HCT116 (cell line): ENCODE measurements at regions not wholly inside any gene's neighbourhood (a gene's known extent, or its start where the extent isn't known, plus 50 kb on each side); places are given as distances from the start of the nearest gene placed in this dataset.

Source experiments
- ATAC-seq: fragments of 200-7000 bp; cut with Tn5 transposase; 2 replicates; pipeline ENCODE4 v1.9.1; 2020; ENCODE audit warnings: mild to moderate bottlenecking, moderate library complexity
- BruUV-seq: library from RNA; stranded (reverse); fragments of 400-500 nt; replicated peaks from 2 replicates; lab custom pipeline; 2021; lab: Mats Ljungman, UMichigan
- CTCF ChIA-PET: fragments of 300-600 bp; sonication (Branson Sonifier 250); formaldehyde crosslinking; loops from one replicate; lab custom pipeline; 2021; ENCODE audit warnings: antibody characterized with exemption; lab: Charles Lee
- POLR2A ChIA-PET: fragments of 300-600, 350-600 bp; sonication (Branson Sonifier 250); formaldehyde crosslinking; loops from one replicate; lab custom pipeline; 2021; ENCODE audit warnings: antibody characterized with exemption; lab: Charles Lee
- RAD21 ChIA-PET, 2 experiments: fragments of 300-600 bp; sonication (Branson Sonifier 250); formaldehyde crosslinking; loops; one replicate each; lab custom pipeline; 2023; ENCODE audit warnings: low total read pairs in 2 of 2; ENCODE audit not compliant: uncharacterized antibody in 2 of 2, unreplicated experiment in 2 of 2, low non-redundant PET in 1 of 2; lab: Charles Lee
- DNase-seq: peaks from one replicate; pipeline ENCODE4 v3.0.0-alpha.2; 2010; ENCODE audit warnings: low read depth, low spot score
- H2AFZ ChIP-seq: fragments of 200-600 bp; shearing (Covaris generic), sonication (generic); 2 replicates; pipeline ENCODE4 v1.6.1; 2017; ENCODE audit warnings: low read depth, mixed run types, mixed read lengths, antibody characterized with exemption, low read length; ENCODE audit not compliant: poor library complexity, severe bottlenecking
- H3K27ac ChIP-seq: 2 replicates; pipeline ENCODE4 v1.5.1; 2012; ENCODE audit warnings: low read depth, low read length
- H3K27me3 ChIP-seq: fragments of 200-600 bp; sonication (generic); 2 replicates; pipeline ENCODE4 v1.6.1; 2016; ENCODE audit warnings: mixed run types, low read length, mixed read lengths; ENCODE audit not compliant: insufficient read depth
- H3K36me3 ChIP-seq, 2 experiments: fragments of 200-500 bp in 1 of 2; fragments of 200-600 bp in 1 of 2; sonication (Bioruptor generic) in 1 of 2; sonication (generic) in 1 of 2; 2 replicates each; pipeline versions ENCODE4 v1.5.1 to v1.6.1; 2014 to 2016; ENCODE audit warnings: low read length in 2 of 2, inconsistent platforms in 1 of 2, mixed read lengths in 1 of 2, mixed run types in 1 of 2; ENCODE audit not compliant: insufficient read depth in 2 of 2, control insufficient read depth in 1 of 2
- H3K4me1 ChIP-seq, 2 experiments: fragments of 200-600 bp in 1 of 2; sonication (generic) in 1 of 2; 2 replicates each; pipeline versions ENCODE4 v1.5.1 to v1.6.1; 2012 to 2017; ENCODE audit warnings: low read length in 2 of 2, inconsistent platforms in 1 of 2, mild to moderate bottlenecking in 1 of 2, mixed read lengths in 1 of 2, mixed run types in 1 of 2, moderate library complexity in 1 of 2; ENCODE audit not compliant: insufficient read depth in 2 of 2, control insufficient read depth in 1 of 2
- H3K4me2 ChIP-seq: fragments of 200-600 bp; sonication (generic); 2 replicates; pipeline ENCODE4 v1.6.1; 2017; ENCODE audit warnings: mixed run types, low read length, mixed read lengths
- H3K4me3 ChIP-seq, 2 experiments: fragments of 200-600 bp in 1 of 2; sonication (generic) in 1 of 2; replicated peaks in 1 of 2; 2 replicates each; pipeline ENCODE4 v1.5.1; 2011 to 2016; ENCODE audit warnings: low read length in 2 of 2, control low read depth in 1 of 2, low read depth in 1 of 2, mild to moderate bottlenecking in 1 of 2, mixed read lengths in 1 of 2, mixed run types in 1 of 2
- H3K79me2 ChIP-seq: fragments of 200-600 bp; sonication (generic); 2 replicates; pipeline ENCODE4 v1.6.1; 2017; ENCODE audit warnings: mild to moderate bottlenecking, mixed run types, low read length, moderate library complexity, mixed read lengths; ENCODE audit not compliant: insufficient read depth
- H3K9ac ChIP-seq: fragments of 200-600 bp; sonication (generic); 2 replicates; pipeline ENCODE4 v1.6.1; 2016; ENCODE audit warnings: low read length, mixed read lengths
- H3K9me2 ChIP-seq: fragments of 200-600 bp; sonication (generic), shearing (Covaris generic); 2 replicates; pipeline ENCODE4 v1.6.1; 2017; ENCODE audit warnings: mixed run types, mild to moderate bottlenecking, moderate library complexity; ENCODE audit not compliant: insufficient read depth
- H3K9me3 ChIP-seq, 2 experiments: fragments of 200-500 bp in 1 of 2; fragments of 200-600 bp in 1 of 2; sonication (Bioruptor generic) in 1 of 2; sonication (generic) in 1 of 2; 2 replicates each; pipeline ENCODE4 v1.6.1; 2014 to 2017; ENCODE audit warnings: low read length in 2 of 2, mixed read lengths in 2 of 2, inconsistent platforms in 1 of 2, low read depth in 1 of 2, mild to moderate bottlenecking in 1 of 2, mixed run types in 1 of 2, moderate library complexity in 1 of 2; ENCODE audit not compliant: control insufficient read depth in 1 of 2, insufficient read depth in 1 of 2
- H4K20me1 ChIP-seq: fragments of 200-600 bp; sonication (generic), shearing (Covaris generic); 2 replicates; pipeline ENCODE4 v1.6.1; 2017; ENCODE audit warnings: mixed run types, mild to moderate bottlenecking, moderate library complexity; ENCODE audit not compliant: insufficient read depth
- CBX3 ChIP-seq: IDR thresholded peaks from 2 replicates; pipeline ENCODE4 v1.6.1; 2012; ENCODE audit warnings: low read depth
- CEBPB ChIP-seq: IDR thresholded peaks from 2 replicates; pipeline ENCODE4 v1.6.1; 2012; ENCODE audit warnings: low read depth
- EZH2phosphoT487 ChIP-seq: fragments of 200-600 bp; IDR thresholded peaks from 2 replicates; pipeline ENCODE4 v1.6.1; 2018; ENCODE audit warnings: antibody characterized with exemption, borderline replicate concordance
- JUND ChIP-seq: IDR thresholded peaks from 2 replicates; pipeline ENCODE4 v1.6.1; 2012
- MAX ChIP-seq: IDR thresholded peaks from 2 replicates; pipeline ENCODE4 v1.6.1; 2012
- POLR2A ChIP-seq: IDR thresholded peaks from 2 replicates; pipeline ENCODE4 v1.7.0; 2011; ENCODE audit warnings: borderline replicate concordance; ENCODE audit not compliant: insufficient read depth, insufficient read length; ENCODE audit errors: extremely low read depth
- POLR2AphosphoS5 ChIP-seq: IDR thresholded peaks from 2 replicates; pipeline ENCODE4 v1.6.1; 2011; ENCODE audit warnings: mild to moderate bottlenecking, low read depth, low read length, moderate library complexity
- RAD21 ChIP-seq: IDR thresholded peaks from 2 replicates; pipeline ENCODE4 v1.6.1; 2012; ENCODE audit warnings: low read depth, mild to moderate bottlenecking
- REST ChIP-seq: IDR thresholded peaks from 2 replicates; pipeline ENCODE4 v1.6.1; 2012; ENCODE audit warnings: low read depth
- SIN3A ChIP-seq: IDR thresholded peaks from 2 replicates; pipeline ENCODE4 v1.6.1; 2012; ENCODE audit warnings: low read depth
- SP1 ChIP-seq: IDR thresholded peaks from 2 replicates; pipeline ENCODE4 v1.6.1; 2012; ENCODE audit warnings: low read depth
- TCF7L2 ChIP-seq: IDR thresholded peaks from 2 replicates; pipeline ENCODE4 v1.7.0; 2011; ENCODE audit warnings: borderline replicate concordance, inconsistent platforms; ENCODE audit not compliant: insufficient read depth, insufficient read length; ENCODE audit errors: extremely low read depth
- YY1 ChIP-seq: IDR thresholded peaks from 2 replicates; pipeline ENCODE4 v1.6.1; 2011; ENCODE audit warnings: low read length, low read depth, moderate library complexity, mild to moderate bottlenecking; ENCODE audit not compliant: insufficient replicate concordance; ENCODE audit errors: extremely low read depth
- ZBTB33 ChIP-seq: IDR thresholded peaks from 2 replicates; pipeline ENCODE4 v1.6.1; 2011; ENCODE audit warnings: mild to moderate bottlenecking, low read length, moderate library complexity; ENCODE audit not compliant: insufficient replicate concordance; ENCODE audit errors: extremely low read depth
- ZFX ChIP-seq: fragments of 450-650 bp; IDR thresholded peaks from 2 replicates; pipeline ENCODE4 v1.6.1; 2017
- ZNF274 ChIP-seq: fragments of 200-500 bp; sonication (Bioruptor generic); IDR thresholded peaks from 2 replicates; pipeline ENCODE4 v1.6.1; 2014; ENCODE audit warnings: mild to moderate bottlenecking, low read depth, low read length, inconsistent platforms
- intact Hi-C: fragments of 100-400 bp; cut with micrococcal nuclease; formaldehyde crosslinking; loops from 2 replicates; pipeline ENCODE4 v1.10.0; 2022

GRCh38 chr14:55834390-55834789 is 254.4 kb downstream of the KTN1 start:
- Histone ChIP-seq H3K4me1 (peaks cover 0 to 14% of the 10 kb centered on the region in 2 experiments; a peak in 2 of 4 replicates), H3K36me3 (no peaks in the 10 kb centered on the region), H4K20me1 (no peaks in the 10 kb centered on the region), H3K27ac (no peak overlapping the region), H3K4me3 (no peak overlapping the region), H3K27me3 (no peaks in the 10 kb centered on the region), H3K9me2 (0 out of 2 replicates have a peak, but pooled peaks cover 3% of the 10 kb centered on the region), H3K9ac (no peak overlapping the region), H3K79me2 (no peaks in the 10 kb centered on the region), H3K4me2 (no peak overlapping the region), H2AFZ (no peak overlapping the region), H3K9me3 (no peaks in the 10 kb centered on the region)
- POLR2A ChIA-PET = no interaction called here
- no peak for ATAC-seq
- CTCF ChIA-PET = no interaction called here
- no peak for DNase-seq
- intact Hi-C loops = no loop called here
- no TSS peak for BruUV-seq
- RAD21 ChIA-PET = no interaction called here
- TF ChIP-seq SP1 (no peak), RAD21 (no peak), ZNF274 (no peak), CBX3 (no peak), REST (no peak), SIN3A (no peak), JUND (no peak), TCF7L2 (no peak), POLR2A (no peak), ZBTB33 (no peak), POLR2AphosphoS5 (no peak), ZFX (no peak), CEBPB (no peak), MAX (no peak), EZH2phosphoT487 (no peak), YY1 (no peak)
